ENCODE measurements at regions not wholly inside any gene's neighbourhood (a gene's known extent, or its start where the extent isn't known, plus 50 kb on each side); places are given as distances from the start of the nearest gene placed in this dataset.
"Not testable (repeated sequence)": the region's sequence is repeated elsewhere in the genome, so short reads cannot be mapped to it uniquely, and the experiment has no call there.

- DNase-seq (ENCODE audit: low spot score) = no peak
These were observed 51.9 kb upstream of the ALX4 start for GRCh38 chr11:44361813-44362212.

GRCh38 chr11:44363116-44363515 is 53.2 kb upstream of the ALX4 start:
- no peak for DNase-seq (ENCODE audit: low spot score)
- ATAC-seq = no peak

More at GRCh38 chr11:44361813-44362212, 51.9 kb upstream of the ALX4 start:
- no peak for ATAC-seq

GRCh38 chr11:44364596-44364995 is 54.7 kb upstream of the ALX4 start:
- no peak for ATAC-seq
- no peak for DNase-seq (ENCODE audit: low spot score)

- no peak for DNase-seq (ENCODE audit: low spot score)
- ATAC-seq = no peak
These were observed 55.7 kb upstream of the ALX4 start for GRCh38 chr11:44365616-44366015.

- DNase-seq (ENCODE audit: low spot score) (no peak), ATAC-seq (no peak)
These were observed 56.1 kb upstream of the ALX4 start for GRCh38 chr11:44366026-44366425.

- ATAC-seq = no peak
- no peak for DNase-seq (ENCODE audit: low spot score)
These were observed 56.8 kb upstream of the ALX4 start for GRCh38 chr11:44366741-44367140.

- no peak for DNase-seq (ENCODE audit: low spot score)
- ATAC-seq = no peak
These were observed 57.5 kb upstream of the ALX4 start for GRCh38 chr11:44367452-44367851.

- no peak for DNase-seq (ENCODE audit: low spot score)
- ATAC-seq = no peak
These were observed 58.9 kb upstream of the ALX4 start for GRCh38 chr11:44368886-44369285.

GRCh38 chr11:44371042-44371441 is 61.1 kb upstream of the ALX4 start:
- DNase-seq (ENCODE audit: low spot score); ATAC-seq: not testable (repeated sequence)

GRCh38 chr11:44371706-44372105 is 61.8 kb upstream of the ALX4 start:
- DNase-seq (ENCODE audit: low spot score) (no peak), ATAC-seq (no peak)

- no peak for DNase-seq (ENCODE audit: low spot score)
- peak; percentile 47 for ATAC-seq
These were observed 63.0 kb upstream of the ALX4 start for GRCh38 chr11:44372989-44373388.

- DNase-seq (ENCODE audit: low spot score) = no peak
- no peak for ATAC-seq
These were observed 64.1 kb upstream of the ALX4 start for GRCh38 chr11:44374001-44374400.

- ATAC-seq = no peak
- DNase-seq (ENCODE audit: low spot score) = no peak
These were observed 66.5 kb upstream of the ALX4 start for GRCh38 chr11:44376423-44376822.

GRCh38 chr11:44377121-44377520 is 67.2 kb upstream of the ALX4 start:
- ATAC-seq = no peak
- DNase-seq (ENCODE audit: low spot score) = no peak

GRCh38 chr11:44377914-44378321 is 68.0 kb upstream of the ALX4 start:
- ATAC-seq (no peak), DNase-seq (ENCODE audit: low spot score) (no peak)

GRCh38 chr11:44379141-44380008 is 69.4 kb upstream of the ALX4 start:
- peak; percentile 85 for DNase-seq (ENCODE audit: low spot score)
- ATAC-seq = peak; percentile 94

- DNase-seq (ENCODE audit: low spot score) (peak; percentile 76), ATAC-seq (peak; percentile 83)
These were observed 70.0 kb upstream of the ALX4 start for GRCh38 chr11:44380009-44380313.

GRCh38 chr11:44380820-44381219 is 70.9 kb upstream of the ALX4 start:
- ATAC-seq (no peak), DNase-seq (ENCODE audit: low spot score) (no peak)

GRCh38 chr11:44381261-44381660 is 71.3 kb upstream of the ALX4 start:
- ATAC-seq (no peak), DNase-seq (ENCODE audit: low spot score) (no peak)

- DNase-seq (ENCODE audit: low spot score) (no peak), ATAC-seq (no peak)
These were observed 72.2 kb upstream of the ALX4 start for GRCh38 chr11:44382118-44382517.

GRCh38 chr11:44382656-44383240 is 72.8 kb upstream of the ALX4 start:
- no peak for DNase-seq (ENCODE audit: low spot score)

GRCh38 chr11:44383246-44383645 is 73.3 kb upstream of the ALX4 start:
- DNase-seq (ENCODE audit: low spot score) (no peak), ATAC-seq (no peak)

More at GRCh38 chr11:44382656-44383240, 72.8 kb upstream of the ALX4 start:
- no peak for ATAC-seq

- DNase-seq (ENCODE audit: low spot score) (no peak), ATAC-seq (no peak)
These were observed 77.5 kb upstream of the ALX4 start for GRCh38 chr11:44387415-44387814.
